ENCODE measurements at regions not wholly inside any gene's neighbourhood (a gene's known extent, or its start where the extent isn't known, plus 50 kb on each side); places are given as distances from the start of the nearest gene placed in this dataset.

DNA sequence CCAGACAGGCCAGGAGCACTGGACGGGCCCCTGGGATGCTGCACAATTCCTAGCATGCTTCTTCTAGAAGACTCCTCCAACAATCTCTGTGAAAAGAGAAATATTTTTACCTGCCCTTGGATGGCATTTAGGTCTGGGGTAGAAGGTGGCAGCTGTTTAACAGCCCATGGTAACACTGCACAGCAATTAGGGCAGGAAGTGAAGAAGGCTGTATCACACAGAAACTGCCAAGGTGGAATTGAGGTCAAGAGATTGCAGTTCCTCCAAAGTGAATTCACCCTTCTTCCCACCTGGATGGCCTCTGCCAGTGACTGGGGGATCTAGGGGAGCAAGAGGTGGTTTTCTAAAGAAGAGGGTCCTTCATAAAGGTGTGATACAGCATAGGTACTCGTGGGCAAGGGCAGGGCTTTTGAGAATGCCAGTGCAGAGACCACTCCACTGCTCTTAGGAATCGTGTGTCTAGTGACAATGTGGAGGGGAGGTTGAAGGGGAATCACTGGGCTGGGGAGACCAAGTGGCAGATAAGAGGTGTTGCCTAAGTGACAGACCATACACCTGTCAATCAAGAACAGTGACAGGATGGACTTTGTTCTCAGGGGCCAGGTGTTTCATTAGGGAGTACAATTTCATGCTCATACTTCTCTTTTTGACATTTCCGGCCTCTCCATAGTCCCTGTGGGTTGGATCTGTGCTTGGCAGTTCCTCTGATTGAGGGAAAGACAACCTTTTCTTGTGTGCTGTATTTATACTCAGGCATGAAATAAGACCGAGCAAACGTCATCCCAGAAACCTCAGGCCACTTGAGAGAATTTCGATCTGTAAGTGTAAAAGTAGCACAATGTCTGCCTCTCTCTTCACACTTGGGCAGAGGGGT is 83.5 kb upstream of the BCL6 start (continued):
- TF ChIP-seq, protein P1, sequence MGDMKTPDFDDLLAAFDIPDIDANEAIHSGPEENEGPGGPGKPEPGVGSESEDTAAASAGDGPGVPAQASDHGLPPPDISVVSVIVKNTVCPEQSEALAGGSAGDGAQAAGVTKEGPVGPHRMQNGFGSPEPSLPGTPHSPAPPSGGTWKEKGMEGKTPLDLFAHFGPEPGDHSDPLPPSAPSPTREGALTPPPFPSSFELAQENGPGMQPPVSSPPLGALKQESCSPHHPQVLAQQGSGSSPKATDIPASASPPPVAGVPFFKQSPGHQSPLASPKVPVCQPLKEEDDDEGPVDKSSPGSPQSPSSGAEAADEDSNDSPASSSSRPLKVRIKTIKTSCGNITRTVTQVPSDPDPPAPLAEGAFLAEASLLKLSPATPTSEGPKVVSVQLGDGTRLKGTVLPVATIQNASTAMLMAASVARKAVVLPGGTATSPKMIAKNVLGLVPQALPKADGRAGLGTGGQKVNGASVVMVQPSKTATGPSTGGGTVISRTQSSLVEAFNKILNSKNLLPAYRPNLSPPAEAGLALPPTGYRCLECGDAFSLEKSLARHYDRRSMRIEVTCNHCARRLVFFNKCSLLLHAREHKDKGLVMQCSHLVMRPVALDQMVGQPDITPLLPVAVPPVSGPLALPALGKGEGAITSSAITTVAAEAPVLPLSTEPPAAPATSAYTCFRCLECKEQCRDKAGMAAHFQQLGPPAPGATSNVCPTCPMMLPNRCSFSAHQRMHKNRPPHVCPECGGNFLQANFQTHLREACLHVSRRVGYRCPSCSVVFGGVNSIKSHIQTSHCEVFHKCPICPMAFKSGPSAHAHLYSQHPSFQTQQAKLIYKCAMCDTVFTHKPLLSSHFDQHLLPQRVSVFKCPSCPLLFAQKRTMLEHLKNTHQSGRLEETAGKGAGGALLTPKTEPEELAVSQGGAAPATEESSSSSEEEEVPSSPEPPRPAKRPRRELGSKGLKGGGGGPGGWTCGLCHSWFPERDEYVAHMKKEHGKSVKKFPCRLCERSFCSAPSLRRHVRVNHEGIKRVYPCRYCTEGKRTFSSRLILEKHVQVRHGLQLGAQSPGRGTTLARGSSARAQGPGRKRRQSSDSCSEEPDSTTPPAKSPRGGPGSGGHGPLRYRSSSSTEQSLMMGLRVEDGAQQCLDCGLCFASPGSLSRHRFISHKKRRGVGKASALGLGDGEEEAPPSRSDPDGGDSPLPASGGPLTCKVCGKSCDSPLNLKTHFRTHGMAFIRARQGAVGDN (IDR thresholded peaks at IDR 0.05) = 0 out of 2 replicates have a peak, but pooled peaks have one; percentile 14
- TF ChIP-seq, protein P2, sequence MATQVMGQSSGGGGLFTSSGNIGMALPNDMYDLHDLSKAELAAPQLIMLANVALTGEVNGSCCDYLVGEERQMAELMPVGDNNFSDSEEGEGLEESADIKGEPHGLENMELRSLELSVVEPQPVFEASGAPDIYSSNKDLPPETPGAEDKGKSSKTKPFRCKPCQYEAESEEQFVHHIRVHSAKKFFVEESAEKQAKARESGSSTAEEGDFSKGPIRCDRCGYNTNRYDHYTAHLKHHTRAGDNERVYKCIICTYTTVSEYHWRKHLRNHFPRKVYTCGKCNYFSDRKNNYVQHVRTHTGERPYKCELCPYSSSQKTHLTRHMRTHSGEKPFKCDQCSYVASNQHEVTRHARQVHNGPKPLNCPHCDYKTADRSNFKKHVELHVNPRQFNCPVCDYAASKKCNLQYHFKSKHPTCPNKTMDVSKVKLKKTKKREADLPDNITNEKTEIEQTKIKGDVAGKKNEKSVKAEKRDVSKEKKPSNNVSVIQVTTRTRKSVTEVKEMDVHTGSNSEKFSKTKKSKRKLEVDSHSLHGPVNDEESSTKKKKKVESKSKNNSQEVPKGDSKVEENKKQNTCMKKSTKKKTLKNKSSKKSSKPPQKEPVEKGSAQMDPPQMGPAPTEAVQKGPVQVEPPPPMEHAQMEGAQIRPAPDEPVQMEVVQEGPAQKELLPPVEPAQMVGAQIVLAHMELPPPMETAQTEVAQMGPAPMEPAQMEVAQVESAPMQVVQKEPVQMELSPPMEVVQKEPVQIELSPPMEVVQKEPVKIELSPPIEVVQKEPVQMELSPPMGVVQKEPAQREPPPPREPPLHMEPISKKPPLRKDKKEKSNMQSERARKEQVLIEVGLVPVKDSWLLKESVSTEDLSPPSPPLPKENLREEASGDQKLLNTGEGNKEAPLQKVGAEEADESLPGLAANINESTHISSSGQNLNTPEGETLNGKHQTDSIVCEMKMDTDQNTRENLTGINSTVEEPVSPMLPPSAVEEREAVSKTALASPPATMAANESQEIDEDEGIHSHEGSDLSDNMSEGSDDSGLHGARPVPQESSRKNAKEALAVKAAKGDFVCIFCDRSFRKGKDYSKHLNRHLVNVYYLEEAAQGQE (IDR thresholded peaks at IDR 0.05; ENCODE audit: low read depth, low read length) = no peak
- TF ChIP-seq SREBF1 (IDR thresholded peaks at IDR 0.05; ENCODE audit: low read length) (no peak), FOS (IDR thresholded peaks at IDR 0.05; ENCODE audit: borderline replicate concordance, extremely low read depth, insufficient read length) (no peak), NR2F1 (conservative IDR thresholded peaks at IDR 0.05) (peak; percentile 61), PML (IDR thresholded peaks at IDR 0.05; ENCODE audit: low read length) (no peak), EGR1 (IDR thresholded peaks at IDR 0.05; ENCODE audit: borderline replicate concordance in 1 of 2, low read depth in 2 of 2, low read length in 2 of 2) (no peak), ZZZ3 (IDR thresholded peaks at IDR 0.05; ENCODE audit: control insufficient read depth, insufficient read length, low read depth) (no peak), HCFC1 (IDR thresholded peaks at IDR 0.05; ENCODE audit: low read length) (no peak), CREB1 (IDR thresholded peaks at IDR 0.05; ENCODE audit: low read depth) (no peak)
- TF ChIP-seq, protein P3, sequence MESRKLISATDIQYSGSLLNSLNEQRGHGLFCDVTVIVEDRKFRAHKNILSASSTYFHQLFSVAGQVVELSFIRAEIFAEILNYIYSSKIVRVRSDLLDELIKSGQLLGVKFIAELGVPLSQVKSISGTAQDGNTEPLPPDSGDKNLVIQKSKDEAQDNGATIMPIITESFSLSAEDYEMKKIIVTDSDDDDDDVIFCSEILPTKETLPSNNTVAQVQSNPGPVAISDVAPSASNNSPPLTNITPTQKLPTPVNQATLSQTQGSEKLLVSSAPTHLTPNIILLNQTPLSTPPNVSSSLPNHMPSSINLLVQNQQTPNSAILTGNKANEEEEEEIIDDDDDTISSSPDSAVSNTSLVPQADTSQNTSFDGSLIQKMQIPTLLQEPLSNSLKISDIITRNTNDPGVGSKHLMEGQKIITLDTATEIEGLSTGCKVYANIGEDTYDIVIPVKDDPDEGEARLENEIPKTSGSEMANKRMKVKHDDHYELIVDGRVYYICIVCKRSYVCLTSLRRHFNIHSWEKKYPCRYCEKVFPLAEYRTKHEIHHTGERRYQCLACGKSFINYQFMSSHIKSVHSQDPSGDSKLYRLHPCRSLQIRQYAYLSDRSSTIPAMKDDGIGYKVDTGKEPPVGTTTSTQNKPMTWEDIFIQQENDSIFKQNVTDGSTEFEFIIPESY (IDR thresholded peaks at IDR 0.05) = no peak
- TF ChIP-seq, protein P4, sequence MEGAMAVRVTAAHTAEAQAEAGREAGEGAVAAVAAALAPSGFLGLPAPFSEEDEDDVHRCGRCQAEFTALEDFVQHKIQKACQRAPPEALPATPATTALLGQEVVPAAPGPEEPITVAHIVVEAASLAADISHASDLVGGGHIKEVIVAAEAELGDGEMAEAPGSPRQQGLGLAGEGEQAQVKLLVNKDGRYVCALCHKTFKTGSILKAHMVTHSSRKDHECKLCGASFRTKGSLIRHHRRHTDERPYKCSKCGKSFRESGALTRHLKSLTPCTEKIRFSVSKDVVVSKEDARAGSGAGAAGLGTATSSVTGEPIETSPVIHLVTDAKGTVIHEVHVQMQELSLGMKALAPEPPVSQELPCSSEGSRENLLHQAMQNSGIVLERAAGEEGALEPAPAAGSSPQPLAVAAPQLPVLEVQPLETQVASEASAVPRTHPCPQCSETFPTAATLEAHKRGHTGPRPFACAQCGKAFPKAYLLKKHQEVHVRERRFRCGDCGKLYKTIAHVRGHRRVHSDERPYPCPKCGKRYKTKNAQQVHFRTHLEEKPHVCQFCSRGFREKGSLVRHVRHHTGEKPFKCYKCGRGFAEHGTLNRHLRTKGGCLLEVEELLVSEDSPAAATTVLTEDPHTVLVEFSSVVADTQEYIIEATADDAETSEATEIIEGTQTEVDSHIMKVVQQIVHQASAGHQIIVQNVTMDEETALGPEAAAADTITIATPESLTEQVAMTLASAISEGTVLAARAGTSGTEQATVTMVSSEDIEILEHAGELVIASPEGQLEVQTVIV (IDR thresholded peaks at IDR 0.05; ENCODE audit: borderline replicate concordance, partially characterized antibody) = no peak
- TF ChIP-seq, protein P5, sequence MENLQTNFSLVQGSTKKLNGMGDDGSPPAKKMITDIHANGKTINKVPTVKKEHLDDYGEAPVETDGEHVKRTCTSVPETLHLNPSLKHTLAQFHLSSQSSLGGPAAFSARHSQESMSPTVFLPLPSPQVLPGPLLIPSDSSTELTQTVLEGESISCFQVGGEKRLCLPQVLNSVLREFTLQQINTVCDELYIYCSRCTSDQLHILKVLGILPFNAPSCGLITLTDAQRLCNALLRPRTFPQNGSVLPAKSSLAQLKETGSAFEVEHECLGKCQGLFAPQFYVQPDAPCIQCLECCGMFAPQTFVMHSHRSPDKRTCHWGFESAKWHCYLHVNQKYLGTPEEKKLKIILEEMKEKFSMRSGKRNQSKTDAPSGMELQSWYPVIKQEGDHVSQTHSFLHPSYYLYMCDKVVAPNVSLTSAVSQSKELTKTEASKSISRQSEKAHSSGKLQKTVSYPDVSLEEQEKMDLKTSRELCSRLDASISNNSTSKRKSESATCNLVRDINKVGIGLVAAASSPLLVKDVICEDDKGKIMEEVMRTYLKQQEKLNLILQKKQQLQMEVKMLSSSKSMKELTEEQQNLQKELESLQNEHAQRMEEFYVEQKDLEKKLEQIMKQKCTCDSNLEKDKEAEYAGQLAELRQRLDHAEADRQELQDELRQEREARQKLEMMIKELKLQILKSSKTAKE (IDR thresholded peaks at IDR 0.05; ENCODE audit: low read depth, poor library complexity, severe bottlenecking) = peak; percentile 81
